Suprapubic skin (tissue), 4 donors: ENCODE measurements at regions not wholly inside any gene's neighbourhood (a gene's known extent, or its start where the extent isn't known, plus 50 kb on each side); places are given as distances from the start of the nearest gene placed in this dataset.

Experiments used
- DNase-seq, 2 donors: peaks; one replicate each; pipeline ENCODE4 v3.0.0-alpha.2; 2019; ENCODE audit warnings: low spot score in 2 of 2
- H3K27ac ChIP-seq: fragments of 200-600 bp; sonication (generic); one replicate; pipeline ENCODE4 v1.5.1; 2019
- H3K27me3 ChIP-seq: fragments of 200-600 bp; sonication (generic); one replicate; pipeline ENCODE4 v1.5.1; 2019
- H3K36me3 ChIP-seq: fragments of 200-600 bp; sonication (generic); one replicate; pipeline ENCODE4 v1.5.1; 2019
- H3K4me1 ChIP-seq: fragments of 200-600 bp; sonication (generic); one replicate; pipeline ENCODE4 v1.5.1; 2019
- H3K4me3 ChIP-seq: fragments of 200-600 bp; sonication (generic); one replicate; pipeline ENCODE4 v1.5.1; 2019; ENCODE audit warnings: mild to moderate bottlenecking
- H3K9me3 ChIP-seq: fragments of 200-600 bp; sonication (generic); one replicate; pipeline ENCODE4 v1.5.1; 2019
- CTCF ChIP-seq, 2 donors: fragments of 200-600 bp in 1 of 2; fragments of 450-650 bp in 1 of 2; sonication (generic) in 1 of 2; IDR thresholded peaks; one replicate each; pipeline ENCODE4 v1.5.1; 2016 to 2019; ENCODE audit warnings: antibody characterized with exemption in 2 of 2, mild to moderate bottlenecking in 1 of 2, moderate library complexity in 1 of 2
- EP300 ChIP-seq: sonication (generic); formaldehyde crosslinking; IDR thresholded peaks from one replicate; pipeline ENCODE4 v1.6.1; 2017; ENCODE audit warnings: antibody characterized with exemption
- POLR2A ChIP-seq, 2 donors: fragments of 450-650 bp; IDR thresholded peaks; one replicate each; pipeline ENCODE4 v1.6.1; 2017; ENCODE audit warnings: antibody characterized with exemption in 2 of 2, mild to moderate bottlenecking in 2 of 2, moderate library complexity in 2 of 2
- POLR2AphosphoS5 ChIP-seq, 3 donors: sonication (generic); formaldehyde crosslinking; IDR thresholded peaks; one replicate each; pipeline ENCODE4 v1.6.1; 2017; ENCODE audit warnings: antibody characterized with exemption in 3 of 3
- WGBS: methylation state at CpG from one replicate; pipeline ENCODE4 v1.1.5; 2018; 5-methylcytosine and 5-hydroxymethylcytosine counted together

DNA sequence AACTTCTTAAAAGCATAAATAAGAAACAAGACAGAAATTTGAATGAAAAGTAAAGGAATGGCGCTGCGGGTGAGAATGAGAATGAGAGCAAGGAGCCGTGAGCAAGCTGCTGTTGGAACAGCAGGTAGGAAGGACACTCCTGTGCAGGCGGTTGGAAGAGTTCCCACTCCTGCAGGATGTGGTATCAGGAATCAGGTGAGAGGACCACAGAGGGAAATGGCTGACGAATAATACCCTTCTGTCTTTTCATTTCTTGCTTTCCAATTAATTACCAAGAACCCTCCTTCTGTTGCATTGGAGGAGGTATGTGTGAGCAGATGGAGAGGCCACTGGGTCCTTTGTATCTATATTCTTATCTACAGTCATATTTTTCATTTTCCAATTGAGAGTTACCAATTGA, 1504.2 kb downstream of the EFNB2 start:
- TF ChIP-seq POLR2AphosphoS5 (IDR thresholded peaks at IDR 0.05) = no peak
- no peaks in the 10 kb centered on the region for H3K27me3 ChIP-seq
- WGBS = 90% methylated on average over 5 of the region's 5 CpGs
- H3K9me3 ChIP-seq = no peaks in the 10 kb centered on the region
- no peak overlapping the region for H3K4me3 ChIP-seq
- H3K4me1 ChIP-seq = no peaks in the 10 kb centered on the region
- no peaks in the 10 kb centered on the region for H3K36me3 ChIP-seq
- DNase-seq = no peak
- no peak overlapping the region for H3K27ac ChIP-seq

GRCh38 chr13:105030851-105031250, 1504.6 kb downstream of the EFNB2 start:
- Histone ChIP-seq H3K4me1 (no peaks in the 10 kb centered on the region), H3K27ac (no peak overlapping the region), H3K4me3 (no peak overlapping the region), H3K36me3 (no peaks in the 10 kb centered on the region), H3K27me3 (no peaks in the 10 kb centered on the region), H3K9me3 (no peaks in the 10 kb centered on the region)
- 83% methylated on average over 3 of the region's 3 CpGs for WGBS
- TF ChIP-seq POLR2A (IDR thresholded peaks at IDR 0.05) (no peak), EP300 (no peak), POLR2AphosphoS5 (IDR thresholded peaks at IDR 0.05) (no peak), CTCF (IDR thresholded peaks at IDR 0.05) (no peak)
- no peak for DNase-seq

DNA sequence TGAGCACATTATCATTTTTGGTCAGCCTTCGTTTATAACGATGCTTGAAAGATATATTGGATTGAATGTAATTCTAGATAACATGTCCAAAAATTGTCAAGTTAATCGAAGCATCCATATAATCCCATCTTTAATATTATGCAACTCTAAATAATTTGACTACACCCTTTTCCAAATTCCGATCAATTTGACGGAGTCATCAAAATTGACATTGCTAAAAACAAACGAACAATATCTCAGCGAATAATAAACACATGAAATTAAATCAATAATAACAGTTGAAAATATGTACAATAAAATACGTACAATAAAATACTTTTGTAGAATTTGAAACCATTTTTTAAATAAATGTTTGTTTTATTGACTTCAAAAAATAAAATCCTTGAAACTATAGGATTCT, 1516.4 kb downstream of the EFNB2 start:
- H3K4me3 ChIP-seq = no peak overlapping the region
- TF ChIP-seq POLR2AphosphoS5 (IDR thresholded peaks at IDR 0.05) (no peak), POLR2A (IDR thresholded peaks at IDR 0.05) (no peak), CTCF (IDR thresholded peaks at IDR 0.05) (no peak), EP300 (no peak)

DNA sequence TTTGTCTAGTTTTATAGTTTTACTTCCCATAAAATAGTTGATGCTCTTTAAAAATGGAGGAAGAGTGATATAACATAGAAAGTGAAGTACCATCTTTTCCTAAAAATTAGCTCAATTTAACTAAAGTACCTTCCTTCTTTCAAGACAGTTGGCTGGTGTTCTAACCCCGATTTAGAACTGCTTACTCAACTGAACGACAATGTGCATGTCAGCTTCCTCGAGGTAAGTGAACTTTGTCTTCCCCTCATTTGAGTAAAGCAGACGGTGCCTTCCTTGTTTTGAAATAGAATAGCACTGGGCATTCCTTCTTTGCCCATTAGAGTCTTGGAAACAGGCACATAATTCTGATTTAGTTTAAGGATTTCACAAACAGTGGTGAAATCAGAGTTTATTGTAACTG, 1519.2 kb downstream of the EFNB2 start:
- Histone ChIP-seq H3K27me3 (no peaks in the 10 kb centered on the region), H3K27ac (no peak overlapping the region), H3K4me3 (no peak overlapping the region), H3K9me3 (no peaks in the 10 kb centered on the region), H3K36me3 (no peaks in the 10 kb centered on the region), H3K4me1 (no peaks in the 10 kb centered on the region)
- WGBS = 67% methylated on average over 4 of the region's 4 CpGs
- no peak for DNase-seq
- no peak for TF ChIP-seq CTCF (IDR thresholded peaks at IDR 0.05)
- no peak for TF ChIP-seq POLR2A (IDR thresholded peaks at IDR 0.05)
- TF ChIP-seq EP300 = no peak
- TF ChIP-seq POLR2AphosphoS5 (IDR thresholded peaks at IDR 0.05) = no peak

More for the DNA sequence above, 1516.4 kb downstream of the EFNB2 start:
- H3K4me1 ChIP-seq = no peaks in the 10 kb centered on the region
- DNase-seq = no peak
- no peaks in the 10 kb centered on the region for H3K27me3 ChIP-seq
- no peaks in the 10 kb centered on the region for H3K36me3 ChIP-seq
- H3K27ac ChIP-seq = no peak overlapping the region
- WGBS = 96% methylated on average over 8 of the region's 8 CpGs
- no peaks in the 10 kb centered on the region for H3K9me3 ChIP-seq

DNA sequence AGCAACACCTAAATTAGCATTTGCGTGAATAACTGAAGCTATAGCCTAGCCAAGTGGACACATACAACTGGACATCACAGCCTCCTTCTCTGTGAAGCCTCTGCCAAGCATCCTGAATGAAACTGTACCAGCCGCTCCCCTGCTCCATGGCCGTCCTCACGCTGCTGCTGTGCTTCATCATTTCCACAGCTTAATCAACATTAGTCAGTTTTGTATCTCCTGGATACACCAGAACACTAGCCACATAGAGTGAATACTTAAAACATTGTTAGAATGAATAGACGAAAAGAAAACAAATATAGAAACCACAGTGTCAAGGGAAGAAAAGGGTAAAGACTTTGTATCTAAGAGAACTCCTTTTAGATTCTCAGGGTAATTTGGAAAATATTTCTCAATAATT, 1526.9 kb downstream of the EFNB2 start:
- H3K27me3 ChIP-seq = no peaks in the 10 kb centered on the region
- H3K4me3 ChIP-seq = no peak overlapping the region
- H3K36me3 ChIP-seq = no peaks in the 10 kb centered on the region
- H3K4me1 ChIP-seq = no peaks in the 10 kb centered on the region
- TF ChIP-seq CTCF (IDR thresholded peaks at IDR 0.05) (no peak), POLR2A (IDR thresholded peaks at IDR 0.05) (no peak), EP300 (no peak), POLR2AphosphoS5 (IDR thresholded peaks at IDR 0.05) (no peak)
- no peak overlapping the region for H3K27ac ChIP-seq
- DNase-seq = no peak
- 95% methylated on average over 5 of the region's 5 CpGs for WGBS
- H3K9me3 ChIP-seq = no peaks in the 10 kb centered on the region

DNA sequence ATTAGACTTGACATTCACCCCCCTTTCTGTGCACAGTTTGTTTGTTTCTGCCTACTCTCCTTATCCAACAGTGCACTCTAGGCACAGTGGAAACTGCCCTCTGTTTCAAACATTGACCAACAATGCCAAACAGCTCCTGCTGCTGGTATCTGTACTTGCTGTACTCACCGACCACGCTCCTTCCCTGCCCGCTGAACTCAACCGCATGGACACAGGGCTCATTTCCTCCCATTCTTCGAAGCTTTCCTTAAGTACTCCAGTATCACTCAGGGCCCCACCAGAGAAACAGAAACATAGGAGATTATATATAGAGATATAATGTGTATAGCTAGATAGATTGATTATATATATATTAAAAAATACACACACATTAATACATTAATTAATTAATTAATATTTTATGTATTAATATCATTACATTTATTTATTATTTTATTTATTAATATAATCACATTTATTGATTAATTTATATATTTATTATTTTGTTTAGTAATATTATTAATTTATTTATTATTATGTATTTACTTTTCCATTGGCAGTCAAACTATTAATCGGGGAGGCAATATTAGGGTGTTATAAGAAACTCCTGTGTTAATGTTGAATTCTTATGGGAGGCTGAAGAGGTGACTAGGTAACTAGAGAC, 1528.2 kb downstream of the EFNB2 start:
- Histone ChIP-seq H3K27me3 (no peaks in the 10 kb centered on the region), H3K4me3 (no peak overlapping the region), H3K4me1 (no peaks in the 10 kb centered on the region), H3K9me3 (no peaks in the 10 kb centered on the region), H3K36me3 (no peaks in the 10 kb centered on the region), H3K27ac (no peak overlapping the region)
- TF ChIP-seq EP300 (no peak), CTCF (IDR thresholded peaks at IDR 0.05) (no peak), POLR2A (IDR thresholded peaks at IDR 0.05) (no peak), POLR2AphosphoS5 (IDR thresholded peaks at IDR 0.05) (no peak)
- no peak for DNase-seq
- WGBS = 81% methylated on average over 6 of the region's 6 CpGs
